K562 (cell line): ENCODE measurements at regions not wholly inside any gene's neighbourhood (a gene's known extent, or its start where the extent isn't known, plus 50 kb on each side); places are given as distances from the start of the nearest gene placed in this dataset.

Source experiments
- ATAC-seq: fragments of 200-7000 bp; cut with Tn5 transposase; 3 replicates; pipeline ENCODE4 v1.9.1; 2020; ENCODE audit warnings: moderate library complexity
- BruUV-seq: library from RNA; stranded (reverse); fragments of 400-500 nt; replicated peaks from 2 replicates; lab custom pipeline; 2021; lab: Mats Ljungman, UMichigan
- CTCF ChIA-PET: fragments of 300-600 bp; formaldehyde crosslinking; extraction: SDS; loops from one replicate; lab custom pipeline; 2021; ENCODE audit warnings: low intra/inter-chr PET ratio; lab: Yijun Ruan, JAX
- POLR2A ChIA-PET: fragments of 300-600, 350-650 bp; sonication (Branson Sonifier 250); formaldehyde crosslinking; extraction: SDS; loops from one replicate; lab custom pipeline; 2021; ENCODE audit warnings: antibody characterized with exemption, inconsistent platforms; lab: Yijun Ruan, JAX
- DNase-seq, 4 experiments: peaks; one replicate each; pipeline versions ENCODE4 v3.0.0 to v3.0.0-alpha.2; 2011 to 2018; ENCODE audit warnings: low spot score in 3 of 4, mixed read lengths in 3 of 4; ENCODE audit errors: extremely low read depth in 1 of 4
- FAIRE-seq: peaks from 2 replicates; lab custom pipeline; 2011; peaks lifted over from hg19 to GRCh38; lab: Jason Lieb, UNC
- H2AFZ ChIP-seq: 2 replicates; pipeline ENCODE4 v1.6.0; 2011; ENCODE audit warnings: low read depth, low read length, control low read depth, inconsistent platforms
- H3K27ac ChIP-seq: fragments of 200-600 bp; 3 replicates; pipeline ENCODE4 v1.8.0; 2011; ENCODE audit warnings: low read depth, mild to moderate bottlenecking, control low read depth, inconsistent platforms, low read length, moderate library complexity, mixed read lengths; ENCODE audit errors: extremely low read depth
- H3K27me3 ChIP-seq, 2 experiments: fragments of 300-600 bp in 1 of 2; 2 replicates in 1 of 2; 3 replicates in 1 of 2; pipeline versions ENCODE4 v1.6.0 to v1.8.0; 2011; ENCODE audit warnings: inconsistent platforms in 2 of 2, low read length in 2 of 2, mild to moderate bottlenecking in 1 of 2, mixed read lengths in 1 of 2, moderate library complexity in 1 of 2; ENCODE audit not compliant: control insufficient read depth in 2 of 2, insufficient read depth in 2 of 2
- H3K36me3 ChIP-seq: fragments of 300-600 bp; 3 replicates; pipeline ENCODE4 v1.8.0; 2011; ENCODE audit warnings: mild to moderate bottlenecking, low read length, inconsistent platforms; ENCODE audit not compliant: control insufficient read depth, insufficient read depth
- H3K4me1 ChIP-seq, 2 experiments: fragments of 200-600 bp in 1 of 2; replicated peaks in 1 of 2; 2 replicates in 1 of 2; 3 replicates in 1 of 2; pipeline versions ENCODE4 v1.5.1 to v1.8.0; 2011; ENCODE audit warnings: inconsistent platforms in 2 of 2, low read length in 2 of 2, mild to moderate bottlenecking in 1 of 2, mixed read lengths in 1 of 2, moderate library complexity in 1 of 2; ENCODE audit not compliant: control insufficient read depth in 2 of 2, insufficient read depth in 2 of 2
- H3K4me2 ChIP-seq: 2 replicates; pipeline ENCODE4 v1.6.1; 2011; ENCODE audit warnings: low read length, control low read depth, inconsistent platforms, mixed read lengths; ENCODE audit not compliant: insufficient read depth
- H3K4me3 ChIP-seq: fragments of 200-600 bp; sonication (generic), shearing (Covaris generic); 2 replicates; pipeline ENCODE4 v1.5.1; 2016; ENCODE audit warnings: control low read depth, inconsistent platforms
- H3K79me2 ChIP-seq: fragments of 200-600 bp; 3 replicates; pipeline ENCODE4 v1.8.0; 2011; ENCODE audit warnings: low read length, inconsistent platforms; ENCODE audit not compliant: control insufficient read depth, insufficient read depth
- H3K9ac ChIP-seq, 2 experiments: 2 replicates each; pipeline versions ENCODE4 v1.6.0 to v1.6.1; 2011; ENCODE audit warnings: low read depth in 2 of 2, low read length in 2 of 2, control low read depth in 1 of 2, inconsistent platforms in 1 of 2, mild to moderate bottlenecking in 1 of 2, mixed read lengths in 1 of 2; ENCODE audit not compliant: insufficient read depth in 1 of 2
- H3K9me1 ChIP-seq: one replicate; pipeline ENCODE4 v1.6.0; 2011; ENCODE audit warnings: inconsistent platforms, mild to moderate bottlenecking, low read length, moderate library complexity; ENCODE audit not compliant: control insufficient read depth, insufficient read depth
- H3K9me3 ChIP-seq: replicated peaks from 2 replicates; pipeline ENCODE4 v1.5.1; 2011; ENCODE audit warnings: low read depth, low read length, inconsistent platforms; ENCODE audit not compliant: control insufficient read depth, insufficient read depth
- H4K20me1 ChIP-seq: replicated peaks from 2 replicates; pipeline ENCODE4 v1.6.1; 2011; ENCODE audit warnings: low read length, inconsistent platforms, mixed read lengths; ENCODE audit not compliant: control insufficient read depth, insufficient read depth
- CEBPB ChIP-seq: fragments of 450-650 bp; IDR thresholded peaks from 2 replicates; pipeline ENCODE4 v1.6.1; 2016; ENCODE audit warnings: missing genetic modification characterization, missing compliant biosample characterization
- CSDE1 ChIP-seq, 2 experiments: fragments of 450-650 bp; IDR thresholded peaks; 2 replicates each; pipeline ENCODE4 v1.6.1; 2016; ENCODE audit warnings: mild to moderate bottlenecking in 1 of 2
- HMGN3 ChIP-seq: IDR thresholded peaks from 2 replicates; pipeline ENCODE4 v1.6.1; 2011; ENCODE audit warnings: borderline replicate concordance, low read depth, mild to moderate bottlenecking, mixed read lengths, low read length; ENCODE audit not compliant: insufficient read length; ENCODE audit errors: extremely low read depth
- NR1H2 ChIP-seq: sonication (generic); formaldehyde crosslinking; IDR thresholded peaks from 2 replicates; pipeline ENCODE4 v1.4.0; 2020; ENCODE audit warnings: mild to moderate bottlenecking, missing genetic modification reagents
- RHOXF2B ChIP-seq: fragments of 250-450 bp; sonication (Bioruptor Pico); conservative IDR thresholded peaks from 2 replicates; pipeline ENCODE4 v1.5.1; 2021
- SRSF9 ChIP-seq: fragments of 200-400 bp; formaldehyde crosslinking; IDR thresholded peaks from 2 replicates; pipeline ENCODE4 v1.6.1; 2017; ENCODE audit warnings: low read depth, low read length, borderline replicate concordance
- TGIF2 ChIP-seq: sonication (generic); formaldehyde crosslinking; IDR thresholded peaks from 2 replicates; pipeline ENCODE4 v1.8.1; 2022; ENCODE audit warnings: mild to moderate bottlenecking, missing genetic modification reagents, moderate library complexity
- ZNF124 ChIP-seq: sonication (generic); formaldehyde crosslinking; IDR thresholded peaks from 2 replicates; pipeline ENCODE4 v1.8.1; 2022; ENCODE audit warnings: missing genetic modification reagents
- ZNF140 ChIP-seq: fragments of 250-450 bp; sonication (Bioruptor Pico); IDR thresholded peaks from 2 replicates; pipeline ENCODE4 v1.8.0; 2021; ENCODE audit warnings: moderate library complexity, mild to moderate bottlenecking, inconsistent platforms
- ZNF324 ChIP-seq: fragments of 250-450 bp; sonication (Bioruptor Pico); IDR thresholded peaks from 2 replicates; pipeline ENCODE4 v1.4.0; 2020; ENCODE audit warnings: mild to moderate bottlenecking
- ZNF561 ChIP-seq: fragments of 450-650 bp; formaldehyde crosslinking; conservative IDR thresholded peaks from 2 replicates; pipeline ENCODE4 v1.4.0; 2020; ENCODE audit warnings: mild to moderate bottlenecking, moderate library complexity
- WGBS: fragments of 100-300 bp; shearing (Covaris generic); methylation state at CpG from one replicate; pipeline ENCODE4 v1.1.6; 2016; ENCODE audit warnings: low coverage, mixed read lengths; ENCODE audit not compliant: insufficient coverage; ENCODE audit errors: missing lambda C conversion rate; 5-methylcytosine and 5-hydroxymethylcytosine counted together
- in situ Hi-C: fragments of 300-500 bp; cut with MboI; formaldehyde crosslinking; loops from 4 replicates; pipeline ENCODE4 v1.15.0; 2018; ENCODE audit warnings: inconsistent platforms, mixed read lengths
- intact Hi-C: fragments of 100-400 bp; cut with micrococcal nuclease; formaldehyde crosslinking; loops from 2 replicates; pipeline ENCODE4 v1.14.2; 2022
- TF ChIP-seq, protein P1 (sequence below), 2 experiments: fragments of 450-650 bp in 1 of 2; sonication (generic) in 1 of 2; formaldehyde crosslinking; conservative IDR thresholded peaks; 2 replicates each; pipeline versions ENCODE4 v1.4.0 to v1.8.1; 2020 to 2022; ENCODE audit warnings: mild to moderate bottlenecking in 1 of 2, missing genetic modification reagents in 1 of 2
- TF ChIP-seq, protein P2 (sequence below): fragments of 200-800 bp; sonication (Bioruptor generic); IDR thresholded peaks from 2 replicates; pipeline ENCODE4 v1.6.1; 2017; ENCODE audit warnings: missing genetic modification characterization, missing compliant biosample characterization
- TF ChIP-seq, protein P3 (sequence below): fragments of 250-450 bp; sonication (Bioruptor Pico); IDR thresholded peaks from 2 replicates; pipeline ENCODE4 v1.5.0; 2021; ENCODE audit warnings: mild to moderate bottlenecking, borderline replicate concordance
- TF ChIP-seq, protein P4 (sequence below): fragments of 450-650 bp; formaldehyde crosslinking; IDR thresholded peaks from 2 replicates; pipeline ENCODE4 v1.4.0; 2022; ENCODE audit warnings: missing genetic modification characterization

DNA sequence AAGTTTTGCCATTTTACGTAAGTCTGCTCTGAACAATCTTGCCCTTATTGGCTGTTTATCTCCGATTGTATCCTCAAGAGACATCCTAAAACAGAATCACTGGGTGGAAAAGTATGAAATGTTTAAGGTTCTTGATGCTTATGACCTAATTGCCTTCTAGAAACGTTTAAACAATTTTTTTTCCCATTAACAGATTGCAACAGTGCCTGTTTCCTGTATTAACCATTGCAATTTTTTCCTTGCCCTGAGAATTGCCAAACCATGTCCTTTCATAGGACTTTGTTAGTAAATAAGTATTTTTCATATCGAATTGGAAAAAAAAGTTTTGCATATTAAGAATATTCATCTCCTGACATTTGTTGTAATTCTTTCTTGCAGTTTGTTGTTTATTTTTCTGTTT lies 639.8 kb downstream of the INHBA start (continued):
- TF ChIP-seq ZNF124 (CRISPR knock-in tag) (no peak), ZNF140 (CRISPR knock-in tag) (no peak)
- TF ChIP-seq, protein P1, sequence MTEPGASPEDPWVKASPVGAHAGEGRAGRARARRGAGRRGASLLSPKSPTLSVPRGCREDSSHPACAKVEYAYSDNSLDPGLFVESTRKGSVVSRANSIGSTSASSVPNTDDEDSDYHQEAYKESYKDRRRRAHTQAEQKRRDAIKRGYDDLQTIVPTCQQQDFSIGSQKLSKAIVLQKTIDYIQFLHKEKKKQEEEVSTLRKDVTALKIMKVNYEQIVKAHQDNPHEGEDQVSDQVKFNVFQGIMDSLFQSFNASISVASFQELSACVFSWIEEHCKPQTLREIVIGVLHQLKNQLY (CRISPR knock-in tag; conservative IDR thresholded peaks at IDR 0.05), result no peak
- TF ChIP-seq, protein P2, sequence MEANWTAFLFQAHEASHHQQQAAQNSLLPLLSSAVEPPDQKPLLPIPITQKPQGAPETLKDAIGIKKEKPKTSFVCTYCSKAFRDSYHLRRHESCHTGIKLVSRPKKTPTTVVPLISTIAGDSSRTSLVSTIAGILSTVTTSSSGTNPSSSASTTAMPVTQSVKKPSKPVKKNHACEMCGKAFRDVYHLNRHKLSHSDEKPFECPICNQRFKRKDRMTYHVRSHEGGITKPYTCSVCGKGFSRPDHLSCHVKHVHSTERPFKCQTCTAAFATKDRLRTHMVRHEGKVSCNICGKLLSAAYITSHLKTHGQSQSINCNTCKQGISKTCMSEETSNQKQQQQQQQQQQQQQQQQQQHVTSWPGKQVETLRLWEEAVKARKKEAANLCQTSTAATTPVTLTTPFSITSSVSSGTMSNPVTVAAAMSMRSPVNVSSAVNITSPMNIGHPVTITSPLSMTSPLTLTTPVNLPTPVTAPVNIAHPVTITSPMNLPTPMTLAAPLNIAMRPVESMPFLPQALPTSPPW (CRISPR knock-in tag), result no peak
- TF ChIP-seq, all 486 proteins: peak for 0

DNA sequence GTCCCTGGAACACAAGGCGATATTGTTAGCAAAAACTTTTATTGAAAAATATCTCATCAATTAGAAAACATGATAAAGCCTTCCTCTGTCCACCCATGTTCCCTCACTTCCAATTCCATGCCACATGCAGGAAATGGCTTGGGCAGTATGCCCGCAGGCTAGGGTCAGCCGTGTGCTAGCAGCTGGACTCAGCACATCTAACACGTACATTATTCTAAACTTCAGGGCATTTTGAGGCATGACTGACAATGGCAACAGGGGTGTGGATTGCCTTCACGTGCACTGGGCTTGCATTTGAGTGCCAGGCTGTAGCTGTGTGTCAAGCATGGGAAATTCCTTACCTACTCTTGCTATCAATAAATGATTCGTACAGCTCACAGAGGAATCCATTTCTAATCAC lies 642.1 kb downstream of the INHBA start:
- H3K9me1 ChIP-seq, result no peaks in the 10 kb centered on the region
- no peaks in the 10 kb centered on the region for H3K27me3 ChIP-seq
- no peak overlapping the region for H3K27ac ChIP-seq
- FAIRE-seq (no peak), DNase-seq (no peak), ATAC-seq (no peak)
- in situ Hi-C loops (no loop called here), intact Hi-C loops (no loop called here)
- no peaks in the 10 kb centered on the region for H3K4me1 ChIP-seq
- H3K36me3 ChIP-seq, result no peaks in the 10 kb centered on the region
- BruUV-seq, result no TSS peak
- H3K4me3 ChIP-seq, result no peak overlapping the region
- H2AFZ ChIP-seq, result no peak overlapping the region
- no peaks in the 10 kb centered on the region for H3K9me3 ChIP-seq
- H3K9ac ChIP-seq, result no peak overlapping the region
- no peak overlapping the region for H3K4me2 ChIP-seq
- POLR2A ChIA-PET, result no interaction called here
- no peaks in the 10 kb centered on the region for H3K79me2 ChIP-seq
- no peaks in the 10 kb centered on the region for H4K20me1 ChIP-seq
- WGBS, result 2% methylated on average over 6 of the region's 6 CpGs
- CTCF ChIA-PET, result no interaction called here
- no peak for TF ChIP-seq ZNF324 (CRISPR knock-in tag)
- TF ChIP-seq SRSF9, result no peak
- no peak for TF ChIP-seq ZNF561
- TF ChIP-seq, protein P3, sequence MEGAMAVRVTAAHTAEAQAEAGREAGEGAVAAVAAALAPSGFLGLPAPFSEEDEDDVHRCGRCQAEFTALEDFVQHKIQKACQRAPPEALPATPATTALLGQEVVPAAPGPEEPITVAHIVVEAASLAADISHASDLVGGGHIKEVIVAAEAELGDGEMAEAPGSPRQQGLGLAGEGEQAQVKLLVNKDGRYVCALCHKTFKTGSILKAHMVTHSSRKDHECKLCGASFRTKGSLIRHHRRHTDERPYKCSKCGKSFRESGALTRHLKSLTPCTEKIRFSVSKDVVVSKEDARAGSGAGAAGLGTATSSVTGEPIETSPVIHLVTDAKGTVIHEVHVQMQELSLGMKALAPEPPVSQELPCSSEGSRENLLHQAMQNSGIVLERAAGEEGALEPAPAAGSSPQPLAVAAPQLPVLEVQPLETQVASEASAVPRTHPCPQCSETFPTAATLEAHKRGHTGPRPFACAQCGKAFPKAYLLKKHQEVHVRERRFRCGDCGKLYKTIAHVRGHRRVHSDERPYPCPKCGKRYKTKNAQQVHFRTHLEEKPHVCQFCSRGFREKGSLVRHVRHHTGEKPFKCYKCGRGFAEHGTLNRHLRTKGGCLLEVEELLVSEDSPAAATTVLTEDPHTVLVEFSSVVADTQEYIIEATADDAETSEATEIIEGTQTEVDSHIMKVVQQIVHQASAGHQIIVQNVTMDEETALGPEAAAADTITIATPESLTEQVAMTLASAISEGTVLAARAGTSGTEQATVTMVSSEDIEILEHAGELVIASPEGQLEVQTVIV (CRISPR knock-in tag), result no peak
- TF ChIP-seq, protein P4, sequence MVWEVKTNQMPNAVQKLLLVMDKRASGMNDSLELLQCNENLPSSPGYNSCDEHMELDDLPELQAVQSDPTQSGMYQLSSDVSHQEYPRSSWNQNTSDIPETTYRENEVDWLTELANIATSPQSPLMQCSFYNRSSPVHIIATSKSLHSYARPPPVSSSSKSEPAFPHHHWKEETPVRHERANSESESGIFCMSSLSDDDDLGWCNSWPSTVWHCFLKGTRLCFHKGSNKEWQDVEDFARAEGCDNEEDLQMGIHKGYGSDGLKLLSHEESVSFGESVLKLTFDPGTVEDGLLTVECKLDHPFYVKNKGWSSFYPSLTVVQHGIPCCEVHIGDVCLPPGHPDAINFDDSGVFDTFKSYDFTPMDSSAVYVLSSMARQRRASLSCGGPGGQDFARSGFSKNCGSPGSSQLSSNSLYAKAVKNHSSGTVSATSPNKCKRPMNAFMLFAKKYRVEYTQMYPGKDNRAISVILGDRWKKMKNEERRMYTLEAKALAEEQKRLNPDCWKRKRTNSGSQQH (CRISPR knock-in tag), result no peak
- TF ChIP-seq CEBPB, result no peak
- TF ChIP-seq TGIF2 (CRISPR knock-in tag), result no peak
- TF ChIP-seq CSDE1 (IDR thresholded peaks at IDR 0.05), result no peak
- no peak for TF ChIP-seq RHOXF2B (CRISPR knock-in tag)
- no peak for TF ChIP-seq HMGN3
- TF ChIP-seq NR1H2 (CRISPR knock-in tag), result no peak
